ENCODE measurements at regions not wholly inside any gene's neighbourhood (a gene's known extent, or its start where the extent isn't known, plus 50 kb on each side); places are given as distances from the start of the nearest gene placed in this dataset.

DNA sequence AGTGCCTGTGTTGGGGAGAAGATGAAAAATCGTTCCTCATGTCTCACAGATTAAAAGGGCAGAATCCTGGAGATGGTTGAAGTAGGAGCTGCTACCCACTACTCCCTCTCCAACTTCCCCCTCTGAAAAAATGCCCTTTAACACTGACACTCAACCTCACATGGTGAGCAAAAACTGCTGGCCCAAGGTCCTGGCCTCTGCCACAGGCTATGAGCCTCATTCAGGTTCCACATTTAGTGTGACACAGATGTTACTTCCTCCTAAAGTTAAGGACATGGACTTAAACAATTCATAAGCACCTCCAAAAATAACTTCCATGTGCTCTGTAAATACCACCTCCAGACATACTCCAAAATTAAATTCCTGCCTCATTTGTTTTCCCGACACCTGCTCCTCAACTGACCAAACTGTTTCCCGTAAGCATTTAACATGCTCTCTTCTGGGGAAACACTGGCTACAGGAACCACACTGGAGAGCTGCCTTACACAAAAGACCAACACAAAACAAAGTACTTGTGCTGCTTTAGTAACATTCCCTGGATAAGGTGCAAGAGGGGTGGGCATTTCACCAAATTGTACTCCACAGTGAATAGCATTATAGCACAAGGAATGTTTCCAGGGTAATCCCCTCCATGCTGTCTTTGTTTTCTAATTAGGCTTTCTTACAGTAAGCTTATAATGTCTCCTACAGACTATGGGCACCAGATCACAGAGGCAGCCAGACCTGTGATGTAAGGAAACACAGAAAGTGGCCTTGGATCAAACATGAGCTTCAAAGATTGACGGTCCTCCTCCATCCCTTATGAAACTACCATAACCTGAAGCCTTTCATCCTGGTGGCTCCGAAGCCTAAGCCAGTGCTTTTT lies 57.0 kb downstream of the PHLDA1 start:
- DNase-seq: no peak

DNA sequence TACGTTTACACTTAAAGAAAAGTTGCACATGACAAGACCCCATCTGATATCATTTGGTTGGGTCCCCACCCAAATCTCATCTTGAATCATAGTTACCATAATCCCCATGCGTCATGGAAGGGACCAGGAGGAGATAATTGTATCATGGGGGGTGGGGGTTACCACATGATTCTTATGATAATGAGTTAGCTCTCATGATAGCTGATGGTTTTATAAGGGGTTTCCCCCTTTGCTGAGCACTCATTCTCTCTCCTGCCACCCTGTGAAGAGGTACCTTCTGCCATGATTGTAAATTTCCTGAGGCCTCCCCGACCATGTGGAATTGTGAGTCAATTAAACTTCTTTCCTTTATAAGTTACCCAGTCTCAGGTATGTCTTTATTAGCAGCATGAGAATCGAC lies 60.3 kb downstream of the PHLDA1 start:
- no peak for DNase-seq

DNA sequence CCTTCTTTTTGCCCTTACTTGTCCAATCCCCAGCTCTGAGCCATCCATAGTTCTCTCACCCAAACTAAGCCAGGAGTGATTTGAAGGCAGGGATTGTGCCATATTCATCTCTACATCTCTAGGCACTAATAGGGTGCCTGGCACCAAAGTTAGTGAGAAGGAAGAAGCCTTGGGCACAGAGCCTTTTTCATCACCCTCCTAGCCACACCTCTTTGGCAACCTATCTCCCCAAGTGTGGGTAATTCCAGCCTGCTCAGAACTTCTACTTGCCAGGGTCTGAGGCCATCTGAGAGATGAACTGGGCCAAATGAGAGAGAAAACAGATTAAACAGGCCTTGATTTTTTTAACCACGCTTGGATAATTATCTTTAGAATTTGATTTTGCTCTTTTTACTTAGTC lies 61.3 kb downstream of the PHLDA1 start:
- no peak for DNase-seq

DNA sequence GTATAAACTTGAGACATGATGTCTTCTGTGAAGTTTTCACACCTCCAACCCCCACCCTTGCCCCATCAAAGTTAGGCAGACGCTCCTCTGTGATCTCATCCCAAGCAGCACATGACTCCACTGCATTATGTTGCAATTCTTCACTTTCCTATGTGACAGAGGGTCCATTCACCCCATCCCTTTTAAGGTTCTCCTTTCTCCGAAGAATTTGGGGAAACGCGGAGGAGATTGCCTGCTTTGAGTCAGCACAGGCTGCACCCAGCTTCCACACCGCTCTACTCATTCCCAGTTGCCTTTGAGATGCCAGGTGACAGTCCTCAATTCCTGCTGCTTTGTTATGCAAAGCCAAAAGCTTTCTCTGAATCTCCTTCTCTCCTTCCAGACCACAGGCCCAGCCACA lies 61.8 kb downstream of the PHLDA1 start:
- DNase-seq: no peak

DNA sequence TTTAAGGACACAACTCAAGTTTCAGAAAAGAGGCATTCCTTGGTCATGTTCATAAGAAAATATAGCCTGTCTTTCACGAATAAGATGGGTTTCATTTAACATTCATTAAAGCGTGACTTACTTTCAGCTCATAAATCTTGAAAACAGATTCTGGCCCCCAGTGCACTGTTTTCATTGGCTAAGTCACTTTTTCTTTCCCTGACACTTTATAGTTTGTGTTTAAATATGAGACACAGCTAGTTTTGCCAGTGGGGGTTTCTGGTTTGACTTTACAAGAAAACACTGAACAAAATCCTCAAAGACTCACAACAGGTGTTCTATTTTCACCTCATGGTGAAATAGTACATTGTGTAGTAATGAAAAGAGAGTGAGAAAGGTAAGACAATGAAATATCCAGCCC lies 65.9 kb downstream of the PHLDA1 start:
- DNase-seq: no peak

DNA sequence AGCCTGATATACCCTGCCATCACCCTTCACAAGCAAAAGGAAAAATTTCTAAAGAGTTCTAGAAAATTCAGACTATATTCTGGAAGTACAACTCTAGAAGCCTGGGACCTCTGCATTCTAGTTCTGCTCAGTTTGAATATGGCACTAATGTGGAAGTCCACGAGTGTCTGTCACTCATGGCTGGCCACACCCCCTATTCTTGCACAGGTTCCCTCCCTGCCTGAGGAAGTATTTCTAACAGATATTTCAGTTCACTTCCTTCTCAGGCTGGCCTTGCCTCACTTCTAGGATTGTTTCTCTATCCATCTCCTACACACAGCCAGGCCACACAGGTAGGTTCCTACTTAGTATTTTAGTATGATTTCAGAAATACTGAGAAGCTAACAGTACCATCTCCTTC lies 67.4 kb downstream of the PHLDA1 start:
- no peak for DNase-seq

DNA sequence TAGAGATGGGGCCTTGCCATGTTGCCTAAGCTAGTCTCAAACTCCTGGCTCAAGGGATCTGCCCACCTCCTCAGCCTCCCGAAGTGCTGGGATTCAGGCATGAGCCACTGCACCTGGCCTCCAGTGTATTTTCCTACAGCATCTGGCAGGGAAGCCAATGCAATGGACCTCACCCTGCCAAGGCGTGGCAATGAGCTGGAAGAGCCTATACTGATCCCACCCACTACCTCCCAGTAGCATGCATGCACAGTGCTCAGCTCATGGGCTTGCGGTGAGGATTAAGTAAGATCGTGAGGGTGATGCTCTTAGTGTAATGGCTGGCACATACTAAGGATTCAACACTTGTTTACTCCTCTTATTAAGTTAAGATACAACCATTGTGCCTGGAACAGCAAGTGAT lies 69.7 kb downstream of the PHLDA1 start:
- no peak for DNase-seq

DNA sequence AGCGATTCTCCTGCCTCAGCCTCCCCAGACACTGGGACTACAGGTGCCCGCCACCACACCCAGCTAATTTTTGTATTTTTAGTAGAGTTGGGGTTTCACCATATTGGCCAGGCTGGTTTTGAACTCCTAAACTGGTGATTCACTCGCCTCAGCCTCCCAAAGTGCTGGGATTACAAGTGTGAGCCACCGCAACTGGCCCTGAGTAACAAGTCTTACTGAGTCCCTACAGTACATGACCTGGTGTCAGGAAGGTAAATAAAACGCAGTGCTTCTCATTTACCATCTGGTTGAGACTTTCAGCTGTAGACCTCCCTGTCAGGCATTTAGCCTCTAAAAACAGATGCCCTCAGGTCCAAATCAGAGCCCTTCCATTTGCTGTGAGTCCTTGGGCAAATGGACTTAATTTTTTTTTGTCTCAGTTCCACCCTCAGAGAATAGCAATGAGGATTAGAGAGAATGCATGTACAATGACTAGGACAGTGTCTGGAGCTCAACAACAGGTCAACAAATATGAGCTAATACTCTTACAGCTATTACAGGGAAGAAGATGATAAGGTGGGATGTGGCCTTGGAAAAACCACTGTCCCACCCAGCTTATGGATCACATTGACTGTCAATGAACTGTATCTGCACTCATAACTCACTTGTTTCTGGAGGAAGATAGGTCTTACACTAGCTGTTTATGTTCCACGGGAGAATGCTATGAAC lies 70.5 kb downstream of the PHLDA1 start:
- no peak for DNase-seq

DNA sequence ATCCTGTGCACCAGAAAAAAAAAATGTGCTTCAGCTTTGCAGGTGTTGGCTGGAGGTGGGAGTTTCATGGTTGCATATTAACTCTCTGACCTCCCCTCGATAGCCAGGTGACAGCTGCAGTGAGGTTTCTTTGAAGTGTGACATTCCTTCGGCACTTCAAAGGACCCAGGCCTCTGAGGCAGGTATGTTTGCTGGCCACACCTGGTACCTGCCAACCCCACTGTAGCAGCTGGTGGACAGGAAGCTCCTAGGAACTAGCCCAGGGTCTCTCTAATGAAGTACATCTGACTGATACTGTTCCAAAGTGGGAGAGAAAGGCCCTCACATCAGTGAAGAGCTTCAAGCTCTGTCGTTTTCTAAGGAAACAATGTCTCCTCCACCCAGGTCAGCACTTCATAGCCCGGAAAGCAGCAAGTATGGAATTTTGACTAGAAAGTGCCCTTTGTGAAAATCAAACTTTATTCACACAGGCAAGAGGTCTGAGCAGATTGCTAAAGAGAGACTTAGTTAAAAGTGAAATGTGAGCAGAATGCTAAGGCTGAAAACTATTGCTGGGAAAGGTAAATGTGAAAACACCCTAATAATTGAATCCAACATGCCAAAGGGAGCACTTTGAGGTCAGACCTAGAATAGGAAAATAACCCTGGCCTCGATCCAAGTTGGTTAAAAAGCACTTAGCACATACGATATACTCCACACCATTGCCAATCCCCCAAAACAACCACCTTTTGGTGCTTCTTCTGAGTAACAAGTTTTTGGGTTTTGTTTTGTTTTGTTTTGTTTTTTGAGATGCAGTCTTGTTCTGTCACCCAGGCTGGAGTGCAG lies 71.3 kb downstream of the PHLDA1 start:
- no peak for DNase-seq

DNA sequence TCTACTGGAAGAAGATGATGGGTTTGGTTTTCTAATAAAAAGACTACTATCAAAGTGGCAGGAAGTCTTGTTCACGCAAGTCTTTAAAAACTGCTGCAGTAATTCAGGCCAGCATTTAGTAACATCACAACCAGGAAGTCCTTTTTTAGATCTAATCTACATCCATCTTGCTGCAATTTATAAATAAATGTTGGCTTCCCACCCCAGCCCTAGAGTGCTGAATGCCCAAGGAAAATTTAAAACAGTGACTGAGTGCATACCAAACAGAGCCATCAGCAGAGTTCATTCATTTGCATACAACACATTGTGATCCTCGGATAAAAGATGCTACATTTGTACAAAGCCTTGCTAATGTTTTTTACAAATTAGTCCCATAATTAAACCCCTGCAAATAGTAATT lies 72.1 kb downstream of the PHLDA1 start:
- no peak for DNase-seq

DNA sequence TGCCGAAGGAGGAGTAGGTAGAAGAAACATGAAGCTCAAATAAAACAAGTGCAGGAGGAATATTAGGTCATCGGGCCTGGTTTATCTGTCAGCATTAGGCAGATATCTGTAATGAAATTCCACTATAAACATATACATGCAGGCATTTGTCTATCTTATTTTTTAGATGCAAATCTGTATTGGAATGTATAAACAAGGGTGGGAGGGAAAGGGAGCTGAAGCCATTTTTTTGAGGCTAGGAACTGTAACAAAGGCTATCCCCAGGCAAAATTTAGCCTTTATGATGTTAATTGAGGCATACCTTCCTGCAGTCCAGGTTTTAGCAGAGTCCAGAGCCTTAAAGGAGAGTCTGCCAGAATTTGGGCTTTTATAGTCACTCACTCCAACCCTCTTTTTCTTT lies 72.5 kb downstream of the PHLDA1 start:
- no peak for DNase-seq

DNA sequence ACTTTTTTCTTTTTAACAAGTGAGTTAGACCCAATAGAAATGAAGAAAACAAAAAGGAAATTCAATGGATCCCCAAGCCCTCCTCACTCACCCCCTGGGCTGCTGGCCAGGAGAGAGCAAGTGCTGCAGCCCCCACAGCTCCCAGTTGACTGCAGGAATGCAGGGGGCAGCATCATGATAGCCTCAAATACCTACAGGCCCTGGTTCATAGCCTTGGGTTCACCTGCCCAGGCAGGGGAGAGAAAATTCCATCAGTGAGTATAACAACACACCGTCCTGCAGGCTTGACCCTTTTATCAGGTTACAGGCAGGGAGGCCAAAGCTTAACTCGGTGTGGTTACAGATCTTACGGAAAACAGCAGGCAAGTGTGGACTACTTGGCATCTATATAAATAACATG lies 76.3 kb downstream of the PHLDA1 start:
- DNase-seq: no peak

DNA sequence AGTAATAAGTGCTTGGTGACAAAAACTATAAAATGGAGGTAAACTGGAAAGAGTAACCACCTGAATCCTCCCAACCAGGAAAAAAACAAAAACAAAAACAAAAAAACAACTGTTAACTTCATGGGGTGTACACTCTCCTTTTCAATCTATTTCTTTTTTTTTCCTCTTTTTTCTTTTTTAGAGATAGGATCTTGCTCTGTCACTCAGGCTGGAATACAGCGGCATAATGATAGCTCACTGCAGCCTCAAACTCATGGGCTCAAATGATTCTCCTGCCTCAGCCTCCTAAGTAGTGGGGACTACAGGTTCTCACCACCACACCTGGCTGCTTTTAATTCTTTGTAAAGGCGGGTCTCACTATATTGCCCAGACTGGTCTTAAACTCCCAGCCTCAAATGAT lies 76.8 kb downstream of the PHLDA1 start:
- no peak for DNase-seq

DNA sequence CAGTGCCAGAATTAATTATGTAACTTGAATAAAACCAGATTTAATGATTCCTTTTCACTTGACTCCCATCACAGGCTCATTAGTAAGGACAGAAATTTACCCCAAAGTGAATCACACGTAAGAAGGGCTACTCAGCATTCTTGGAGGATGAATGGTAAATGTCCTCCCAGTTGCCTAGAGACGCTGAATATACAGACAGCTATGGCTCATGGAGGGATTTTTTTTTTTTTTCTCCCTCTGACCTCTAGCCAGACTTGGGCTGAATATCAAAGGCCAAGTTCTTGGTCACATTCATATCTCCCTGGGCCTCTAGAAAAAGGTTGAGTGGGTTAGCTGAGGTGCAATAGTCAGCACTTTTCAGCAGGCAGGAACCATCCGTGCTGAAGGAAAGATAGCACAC lies 77.5 kb downstream of the PHLDA1 start:
- no peak for DNase-seq

DNA sequence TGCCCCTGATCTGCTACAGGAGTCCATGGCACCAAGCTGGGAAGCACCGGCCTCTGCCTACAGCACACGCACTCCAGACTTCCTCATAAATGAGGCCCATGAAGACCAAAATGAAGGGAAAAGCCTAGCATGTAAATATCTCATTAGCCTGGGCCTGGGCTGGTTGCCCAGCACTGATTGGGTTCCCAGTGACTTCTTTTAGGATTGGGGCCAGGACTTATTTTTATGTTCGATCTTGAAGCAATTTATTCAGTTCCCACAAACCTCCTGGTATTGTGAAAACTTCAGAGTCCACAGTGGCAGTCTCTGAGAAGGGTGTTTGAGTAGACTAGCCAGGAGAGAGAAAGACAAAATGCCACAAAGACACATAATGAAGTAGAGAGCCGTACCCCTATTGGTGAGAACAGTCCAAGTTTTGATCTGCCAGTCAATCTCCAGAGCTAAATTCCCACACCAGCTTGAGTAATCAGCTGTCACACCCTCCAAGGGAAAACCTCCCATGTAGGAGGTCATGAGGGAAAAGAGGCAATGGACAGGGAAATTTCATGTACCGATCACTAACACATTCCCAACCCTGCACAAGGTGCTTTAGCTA lies 78.2 kb downstream of the PHLDA1 start:
- no peak for DNase-seq

DNA sequence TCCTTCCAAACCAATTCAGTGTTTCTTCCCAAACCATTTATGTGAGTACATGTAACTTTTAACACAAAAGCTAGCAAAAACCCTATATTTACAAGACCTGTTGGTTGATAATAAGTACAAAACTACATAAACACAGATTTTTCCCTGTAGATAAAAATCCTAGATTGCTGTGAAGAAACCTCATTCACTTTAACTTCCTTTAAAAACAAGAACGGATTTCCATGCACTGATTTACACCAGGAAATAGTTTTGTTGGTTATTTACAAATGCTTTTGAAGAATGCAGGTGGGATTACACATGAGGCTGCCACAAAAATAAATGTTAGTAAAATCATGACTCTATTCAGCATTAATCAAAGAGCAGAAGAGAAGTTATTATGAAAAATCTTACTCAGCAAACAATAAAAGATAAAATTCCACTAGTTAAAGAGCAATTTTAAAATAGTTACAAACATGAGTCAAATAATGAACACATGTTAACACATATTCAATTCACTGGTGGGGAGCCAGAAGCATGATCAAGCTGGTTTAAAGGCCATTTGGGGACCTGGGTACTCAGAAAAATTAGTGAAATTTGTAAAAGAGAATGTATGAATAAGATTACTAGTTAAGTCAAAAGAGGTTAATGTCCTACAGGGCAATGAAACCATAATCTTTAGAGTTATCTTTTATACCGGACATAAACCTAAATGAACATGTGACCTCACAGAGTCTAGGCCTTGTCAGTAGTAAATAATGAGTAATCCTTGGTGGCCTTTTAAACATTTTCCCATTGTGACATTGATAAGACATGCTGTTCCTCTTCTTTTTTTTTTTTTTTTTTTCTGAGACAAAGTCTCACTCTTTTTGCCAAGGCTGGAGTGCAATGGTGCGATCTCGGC lies 79.9 kb downstream of the PHLDA1 start:
- no peak for DNase-seq

DNA sequence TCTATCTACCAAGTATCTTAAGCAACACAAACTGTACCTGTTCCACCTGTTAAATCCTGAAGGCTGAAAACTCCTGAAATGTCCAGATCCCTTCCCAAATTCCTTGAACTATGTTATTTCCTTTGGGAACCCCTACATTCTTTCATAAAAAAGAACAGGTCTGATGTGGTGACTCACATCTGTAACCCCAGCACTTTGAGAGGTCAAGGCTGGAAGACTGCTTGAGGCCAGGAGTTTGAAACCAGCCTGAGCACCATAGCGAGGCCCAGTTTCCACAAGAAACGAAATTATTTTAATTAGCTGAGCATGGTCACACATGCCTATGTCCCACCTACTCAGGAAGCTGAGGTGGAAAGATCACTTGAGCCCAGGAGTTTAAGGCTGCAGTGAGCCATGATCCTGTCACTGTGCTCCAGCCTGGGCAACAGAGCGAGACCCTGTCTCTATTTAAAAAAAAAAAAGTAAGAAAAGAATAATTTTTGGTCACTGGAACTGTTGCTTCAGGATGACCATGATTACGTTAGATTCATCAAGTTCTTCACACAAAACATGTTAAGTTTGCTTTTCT lies 84.3 kb downstream of the PHLDA1 start:
- DNase-seq: no peak

DNA sequence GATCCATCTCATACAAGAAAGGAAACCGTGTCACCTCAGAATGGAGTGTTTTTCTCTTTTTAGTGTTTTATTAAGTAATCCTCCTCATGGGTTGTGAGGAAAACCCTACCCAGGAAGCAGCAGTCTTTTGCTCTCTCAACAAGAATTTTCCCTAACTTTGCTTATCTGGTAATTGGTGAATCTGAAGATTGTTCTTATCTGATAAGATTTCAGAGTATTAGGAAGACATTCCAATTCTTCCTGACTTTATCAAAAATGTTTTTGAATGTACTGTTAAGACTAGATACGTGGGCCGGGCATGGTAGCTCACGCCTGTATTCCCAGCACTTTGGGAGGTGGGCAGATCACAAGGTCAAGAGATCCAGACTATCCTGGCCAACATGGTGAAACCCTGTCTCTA lies 86.0 kb downstream of the PHLDA1 start:
- no peak for DNase-seq

DNA sequence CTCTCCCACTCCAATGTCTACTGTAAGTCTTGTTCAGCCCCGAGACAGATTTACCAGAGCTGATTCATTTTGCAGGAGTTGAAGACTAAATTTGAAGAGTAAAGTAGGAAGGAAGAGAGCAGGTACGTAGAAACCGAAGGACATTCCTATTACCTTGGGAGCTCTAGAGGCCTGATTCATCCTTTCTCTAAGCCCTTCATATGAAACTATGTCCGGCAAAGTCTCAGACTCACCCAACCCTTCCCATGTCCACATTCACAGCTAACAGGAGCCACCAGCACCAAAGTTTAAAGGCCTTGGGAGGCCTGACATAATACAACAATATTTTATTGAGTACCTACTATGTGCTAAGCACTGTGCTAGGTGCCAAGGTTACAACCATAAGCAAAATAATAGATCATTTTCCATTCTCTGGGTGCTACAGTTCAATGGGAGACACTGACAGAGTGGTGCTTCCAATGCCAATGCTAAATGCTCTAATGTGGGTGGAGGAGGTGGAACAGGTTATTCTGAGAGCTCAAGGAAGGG lies 86.6 kb downstream of the PHLDA1 start:
- no peak for DNase-seq

DNA sequence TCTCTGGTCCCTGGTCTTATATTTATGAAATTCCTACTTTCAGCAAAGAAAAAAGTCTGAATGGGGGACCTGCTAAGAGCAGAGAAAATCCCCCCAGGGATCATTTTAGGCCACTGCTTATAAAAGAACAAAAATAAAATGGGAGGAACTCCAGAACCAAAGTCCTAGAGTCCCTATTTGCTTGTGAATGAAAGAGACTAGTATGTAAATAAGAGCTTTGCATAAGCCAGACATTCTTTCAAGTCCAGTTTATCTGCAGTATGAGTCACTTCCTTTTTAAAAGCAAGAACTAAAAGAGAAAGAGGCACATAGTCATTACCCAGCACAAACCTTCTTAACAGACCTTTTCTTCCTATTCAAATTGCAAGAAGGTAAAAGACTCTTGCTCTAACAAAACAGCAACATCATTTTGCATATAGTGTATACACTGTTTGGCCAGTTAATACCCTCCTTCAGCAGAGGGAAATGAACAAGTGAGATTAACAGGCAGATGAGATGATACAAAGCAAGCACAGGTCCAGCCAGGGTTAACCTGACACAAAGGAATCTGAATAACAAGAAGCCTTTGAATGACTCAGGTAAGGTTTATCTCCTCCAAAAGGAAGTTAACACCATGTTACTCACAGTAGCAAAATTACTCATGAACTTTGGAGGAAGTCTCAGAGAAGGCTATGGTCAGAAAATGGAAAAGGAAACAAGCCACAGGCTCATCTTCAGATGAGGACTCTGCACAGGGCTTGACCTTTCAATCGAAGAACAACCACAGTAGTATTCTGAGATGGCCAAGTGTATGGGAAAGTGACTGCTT lies 87.3 kb downstream of the PHLDA1 start:
- peak; percentile 32 for DNase-seq

DNA sequence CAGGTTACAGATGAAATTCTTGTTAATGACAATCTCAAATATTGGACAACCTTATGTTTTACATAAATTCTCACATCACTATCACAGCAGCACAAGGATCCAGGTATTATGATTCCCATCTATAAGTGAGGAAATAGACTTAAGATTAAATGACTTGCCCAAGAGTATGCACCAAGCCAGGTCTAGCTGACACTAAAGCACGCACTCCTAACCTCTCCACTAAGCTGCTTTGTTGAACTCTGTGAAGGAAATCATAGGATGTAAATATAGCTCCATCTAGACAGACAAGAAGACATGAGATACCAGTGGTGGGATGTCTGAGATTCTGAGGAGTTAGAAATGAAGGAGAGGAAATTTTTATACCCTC lies 87.9 kb downstream of the PHLDA1 start:
- no peak for DNase-seq
